ENCODE measurements at regions not wholly inside any gene's neighbourhood (a gene's known extent, or its start where the extent isn't known, plus 50 kb on each side); places are given as distances from the start of the nearest gene placed in this dataset.

- TF ChIP-seq POLR2A (IDR thresholded peaks at IDR 0.05) (no peak), CTCF (IDR thresholded peaks at IDR 0.05) (no peak)
Observed at GRCh38 chr7:25845464-25845863, 306.5 kb upstream of the NFE2L3 start.

All from breast epithelium (tissue), 3 donors.